COLO829 (cell line): ENCODE measurements at regions not wholly inside any gene's neighbourhood (a gene's known extent, or its start where the extent isn't known, plus 50 kb on each side); places are given as distances from the start of the nearest gene placed in this dataset.

Experiments used
- DNase-seq: peaks from one replicate; pipeline ENCODE4 v3.0.0; 2012; ENCODE audit warnings: low spot score

DNA sequence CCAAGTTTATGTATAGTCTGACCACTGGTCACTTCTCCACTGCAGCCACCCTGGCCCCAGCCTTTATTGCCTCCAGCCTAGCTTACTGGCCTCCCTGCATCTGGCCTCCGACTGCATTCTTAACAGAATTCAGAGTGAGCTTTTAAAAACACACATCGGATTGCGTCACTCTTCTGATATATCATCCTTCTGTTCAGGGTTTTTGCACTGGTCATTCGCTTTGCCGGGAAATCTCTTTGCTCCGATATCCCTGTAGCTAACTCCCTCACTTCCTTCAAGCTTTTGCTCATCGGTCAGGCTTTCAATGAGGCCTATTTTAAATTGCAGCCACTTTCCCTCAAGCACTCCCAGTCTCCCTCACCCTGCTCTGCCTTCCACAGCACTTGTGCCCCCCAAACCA, 101.6 kb upstream of the DLX2 start:
- DNase-seq, result no peak

DNA sequence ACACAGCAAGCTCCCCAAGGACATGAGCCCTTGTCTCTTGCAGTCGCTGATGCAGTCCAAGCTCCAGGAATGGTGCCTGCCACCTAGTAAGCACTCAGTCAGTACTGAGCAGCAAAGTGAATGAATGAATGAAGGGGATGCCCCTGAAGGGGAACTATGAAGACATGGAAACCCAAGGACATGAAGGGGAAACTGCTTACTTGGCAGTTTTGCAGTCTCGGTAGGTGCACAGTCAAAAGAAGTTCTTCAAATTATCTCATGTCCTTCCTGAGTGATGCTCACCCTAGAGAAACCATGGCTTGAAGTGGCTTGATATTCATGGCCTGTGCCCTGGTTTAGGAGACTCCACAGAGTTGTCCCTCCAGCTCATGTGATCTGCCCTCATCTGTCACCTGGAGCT, 102.1 kb upstream of the DLX2 start:
- DNase-seq, result no peak

DNA sequence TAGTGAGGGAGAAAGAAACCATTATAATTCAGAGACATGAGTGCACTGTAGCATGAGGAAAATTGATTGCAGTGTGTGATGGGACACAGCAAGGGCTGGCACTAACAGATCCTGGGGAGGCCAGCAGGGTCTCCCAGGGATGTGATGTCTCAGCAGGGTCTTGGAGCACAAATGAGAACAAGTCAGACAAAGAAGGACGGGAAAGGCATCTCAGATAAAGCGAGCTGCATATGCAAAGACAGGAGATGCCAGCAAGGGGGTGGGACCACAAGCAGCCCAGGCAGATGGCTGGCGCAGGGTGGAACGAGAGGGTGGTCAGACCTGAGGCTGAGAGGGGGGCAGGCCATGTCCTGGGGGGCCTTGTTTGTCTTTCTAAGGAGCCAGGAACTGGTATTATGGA, 102.6 kb upstream of the DLX2 start:
- DNase-seq, result no peak

DNA sequence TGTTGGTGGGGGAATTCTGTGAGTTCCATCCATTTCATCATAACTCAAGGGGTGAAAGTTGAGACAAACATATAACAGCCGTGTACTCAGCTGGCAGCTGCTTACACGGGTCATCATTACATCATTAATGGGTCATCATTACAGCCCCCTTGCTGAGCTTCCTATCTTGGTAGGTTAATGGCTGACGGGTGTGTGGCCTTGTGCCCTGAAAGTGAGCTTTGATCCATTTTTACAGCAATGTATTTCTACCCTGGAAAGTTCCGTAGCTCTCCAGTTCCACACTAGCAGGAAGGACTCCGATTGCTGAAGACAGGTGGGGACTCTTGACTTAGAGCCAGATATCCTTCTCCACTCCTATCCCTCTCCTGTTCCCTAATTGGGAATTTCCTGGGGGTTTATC, 105.2 kb upstream of the DLX2 start:
- DNase-seq, result no peak

DNA sequence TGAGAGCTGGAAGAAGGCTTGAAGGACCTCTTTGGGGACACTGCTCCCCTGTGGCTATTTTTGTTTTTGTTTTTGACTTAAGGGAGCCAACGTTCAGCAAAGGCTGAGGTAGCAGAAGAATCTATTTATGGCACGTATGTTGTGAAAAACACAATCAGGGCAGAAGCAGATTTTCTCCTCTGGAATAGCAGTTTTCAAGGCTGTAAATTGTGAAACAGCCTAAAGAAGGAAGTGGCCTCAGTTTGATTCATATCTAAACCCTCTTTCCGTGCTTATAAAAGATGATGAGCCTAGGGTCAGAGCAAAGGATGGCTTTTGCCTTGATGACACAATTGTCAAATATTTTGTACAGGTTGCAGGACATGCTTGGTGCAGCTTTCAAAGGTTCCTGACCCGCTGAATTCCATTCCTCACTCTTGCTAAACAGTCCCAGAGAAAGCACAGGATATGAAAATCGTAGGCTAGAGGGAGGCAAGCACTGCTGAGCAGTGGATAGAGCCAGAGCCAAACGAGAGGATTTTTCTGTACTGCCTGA, 106.2 kb upstream of the DLX2 start:
- DNase-seq, result no peak

DNA sequence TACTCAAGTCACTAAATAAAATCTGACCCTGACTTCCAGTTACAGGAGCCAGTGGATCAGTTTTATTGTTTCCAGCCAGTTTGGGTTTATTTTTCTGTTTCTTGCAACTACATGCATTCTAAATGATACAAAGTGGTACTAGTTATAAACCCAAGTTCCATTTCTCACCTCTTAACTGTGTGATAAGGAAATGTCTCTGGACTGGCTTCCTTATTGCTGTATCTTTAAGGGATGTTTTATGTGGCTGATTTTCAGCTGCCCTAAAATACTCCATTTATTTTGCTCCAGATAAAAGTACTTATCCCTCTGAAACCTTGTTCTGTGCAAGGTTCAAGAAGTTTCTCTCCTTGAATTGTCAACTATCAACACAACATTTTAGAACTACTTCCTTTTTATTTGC, 107.9 kb upstream of the DLX2 start:
- no peak for DNase-seq

DNA sequence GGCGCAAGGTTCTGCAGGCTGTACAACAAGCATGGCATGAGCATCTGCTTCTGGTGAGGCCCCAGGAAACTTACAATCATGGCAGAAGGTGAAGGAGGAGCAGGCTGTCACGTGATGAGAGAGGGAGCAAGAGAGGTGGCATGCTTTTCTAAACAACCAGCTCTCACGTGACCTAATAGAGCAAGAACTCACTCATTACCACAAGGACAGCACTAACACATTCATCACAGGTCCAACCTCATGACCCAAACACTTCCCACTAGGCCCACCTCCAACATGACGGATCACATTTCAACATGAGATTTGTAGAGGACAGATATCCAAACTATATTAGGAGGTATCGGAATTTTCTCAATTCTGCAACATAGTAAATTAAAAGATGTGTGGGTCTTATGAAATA, 108.8 kb upstream of the DLX2 start:
- no peak for DNase-seq

DNA sequence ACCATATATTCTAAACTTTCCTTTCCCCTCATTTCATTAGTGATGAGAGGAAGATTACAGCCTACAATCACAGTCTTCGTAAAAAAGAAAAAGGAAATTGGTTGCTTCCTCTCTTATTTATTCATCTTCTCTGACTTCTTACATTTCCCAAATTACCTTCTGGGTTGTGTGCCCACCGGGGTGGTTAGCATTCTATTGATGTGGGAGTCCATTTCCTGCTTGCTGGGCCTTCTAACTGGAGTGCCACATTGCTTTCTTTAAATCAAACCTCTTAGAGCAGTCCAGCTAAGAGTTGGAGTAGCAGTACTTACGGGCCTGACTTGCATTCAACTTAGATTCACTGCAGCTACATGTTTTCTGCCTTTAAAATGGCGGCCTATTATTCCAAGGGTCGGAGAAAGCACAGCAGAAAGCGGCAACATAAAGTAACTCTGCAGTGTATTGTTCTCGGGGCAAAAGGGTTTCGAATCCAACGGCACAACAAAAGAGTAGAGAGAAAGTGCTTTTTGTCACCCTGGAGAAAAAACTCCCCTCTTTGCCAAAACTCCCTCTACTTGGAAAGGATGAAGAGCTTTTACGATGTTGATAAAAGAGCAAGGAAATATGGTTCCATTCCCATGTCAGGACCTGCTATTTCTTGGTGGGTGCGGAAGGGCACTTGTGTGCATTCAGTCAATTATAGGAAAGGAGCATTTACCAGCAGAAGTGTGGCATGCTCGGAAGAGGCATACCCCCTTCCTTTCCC, 110.6 kb upstream of the DLX2 start:
- no peak for DNase-seq

DNA sequence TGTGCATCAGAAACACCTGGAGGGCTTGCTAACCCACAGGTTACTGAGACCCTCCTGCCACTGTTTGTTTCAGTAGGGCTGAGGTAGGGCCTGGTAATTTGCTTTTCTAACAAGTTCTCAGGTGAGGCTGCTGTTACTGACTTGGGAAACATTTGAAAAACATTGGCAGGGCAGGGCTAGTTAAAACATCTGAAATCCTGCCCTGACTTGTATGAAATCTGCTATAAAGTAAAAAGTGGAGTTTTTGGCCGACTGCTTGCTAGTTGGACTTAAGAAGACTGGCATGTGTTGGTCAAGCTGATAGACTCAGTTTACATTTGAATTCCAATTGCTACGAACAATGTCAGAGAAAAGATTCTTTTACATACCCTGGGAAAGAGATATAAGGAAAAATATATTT, 111.6 kb upstream of the DLX2 start:
- DNase-seq, result no peak

DNA sequence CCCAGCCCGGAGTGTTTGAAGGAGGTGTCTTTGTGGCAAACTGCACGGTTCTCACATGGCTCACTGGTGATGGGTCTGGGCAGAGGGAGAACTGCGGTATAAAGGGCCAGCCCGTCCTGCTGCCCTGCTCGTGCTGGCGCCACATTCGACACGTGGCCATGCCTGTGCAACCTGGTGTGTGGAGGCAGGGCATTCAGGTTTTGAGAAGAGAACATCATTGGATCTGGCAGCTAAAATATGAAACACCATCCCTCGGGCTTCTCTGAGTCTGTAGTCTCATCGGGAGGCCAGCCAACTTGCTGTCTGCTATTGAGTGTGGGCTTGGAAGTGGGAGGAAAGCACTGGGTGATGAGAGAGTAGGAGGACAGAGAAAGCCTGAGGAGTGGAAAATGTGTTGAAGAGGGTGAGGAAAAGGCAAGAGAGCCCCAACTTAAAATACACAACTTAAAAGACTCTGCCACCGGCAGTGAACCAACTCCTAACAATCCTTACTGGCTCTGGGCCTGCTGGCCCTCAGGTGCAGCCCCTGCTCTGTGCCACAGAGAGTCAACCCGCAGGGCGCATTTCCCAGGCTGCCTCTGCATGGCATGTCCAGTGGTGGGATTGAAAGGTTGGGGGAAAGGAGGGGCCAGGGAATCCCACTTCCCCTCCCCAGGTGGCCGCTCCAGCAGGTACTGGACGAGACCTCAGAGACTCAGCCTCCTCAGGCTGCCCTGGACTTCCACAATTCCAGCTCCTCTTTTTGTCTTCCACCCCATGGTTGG, 112.7 kb upstream of the DLX2 start:
- no peak for DNase-seq

DNA sequence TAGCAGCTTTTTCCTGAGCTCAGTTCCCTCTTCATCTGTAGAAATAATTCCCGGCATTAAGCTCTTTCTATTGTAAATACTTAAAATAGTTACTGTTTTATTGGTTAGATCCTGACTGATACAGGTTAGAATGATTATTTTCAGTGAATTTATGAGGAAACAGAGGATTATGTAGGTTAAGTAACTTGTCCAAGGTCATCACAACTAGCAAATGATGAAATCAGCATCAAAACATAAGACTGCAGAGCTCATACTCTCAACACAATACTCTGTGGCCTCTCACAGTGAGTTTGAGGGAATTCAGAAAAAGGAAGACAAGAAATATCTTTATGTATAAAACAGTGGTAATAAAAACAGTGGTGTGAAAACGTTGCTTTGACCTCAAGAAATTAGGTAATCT, 113.2 kb upstream of the DLX2 start:
- DNase-seq, result no peak

DNA sequence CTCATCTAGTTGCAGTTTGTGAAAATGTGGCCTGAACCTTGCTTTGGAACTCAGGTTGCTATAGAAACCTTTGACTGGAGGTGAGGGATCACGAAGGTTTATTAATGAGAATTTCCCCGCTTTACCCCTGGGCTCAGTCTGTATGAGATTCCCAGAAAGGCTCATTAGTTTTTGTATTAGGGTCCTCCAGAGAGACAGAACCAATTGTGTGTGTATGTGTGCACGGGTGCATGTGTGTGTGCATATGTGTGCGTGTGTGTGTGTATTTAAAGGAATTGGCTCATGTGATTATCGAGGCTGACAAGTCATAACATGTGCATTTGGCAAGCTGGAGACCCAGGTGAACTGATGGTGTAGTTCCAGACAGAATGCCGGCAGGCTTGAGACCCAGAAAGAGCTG, 113.8 kb upstream of the DLX2 start:
- DNase-seq, result no peak

DNA sequence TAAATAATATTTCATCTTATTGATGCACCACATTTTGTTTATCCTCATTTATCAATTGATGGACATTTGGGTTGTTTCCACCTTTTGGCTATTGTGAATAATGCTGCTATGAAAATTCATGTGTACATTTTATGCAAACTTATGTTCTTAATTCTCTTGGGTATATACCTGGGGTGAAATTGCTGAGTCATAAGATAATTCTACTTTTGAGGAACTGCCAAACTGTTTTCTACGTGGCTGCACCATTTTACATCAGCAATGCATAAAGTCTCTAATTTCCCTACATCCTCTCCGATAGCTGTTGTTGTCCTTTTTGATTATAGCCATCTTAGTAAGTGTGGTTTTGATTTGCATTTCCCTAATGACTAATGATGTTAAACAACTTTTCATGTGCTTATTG, 116.5 kb upstream of the DLX2 start:
- DNase-seq, result no peak

DNA sequence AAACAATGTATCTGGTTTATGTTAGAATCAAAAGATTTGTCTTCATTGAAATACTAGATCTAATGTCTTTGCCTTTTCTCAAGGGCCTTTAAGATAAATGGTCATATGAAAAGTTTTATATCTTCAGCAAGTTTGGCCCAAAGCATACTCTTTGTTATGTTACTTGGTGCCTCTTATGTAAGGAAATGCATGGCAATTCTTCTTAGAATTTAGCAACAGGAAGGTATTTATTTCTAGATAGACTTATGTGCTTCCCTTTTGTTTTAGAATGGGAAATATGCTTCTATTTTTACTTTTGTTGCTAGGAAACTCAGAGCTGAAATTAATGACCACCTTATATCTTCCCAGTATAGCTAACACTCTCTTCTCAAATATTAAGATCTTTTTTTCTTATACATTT, 117.4 kb upstream of the DLX2 start:
- DNase-seq, result no peak

DNA sequence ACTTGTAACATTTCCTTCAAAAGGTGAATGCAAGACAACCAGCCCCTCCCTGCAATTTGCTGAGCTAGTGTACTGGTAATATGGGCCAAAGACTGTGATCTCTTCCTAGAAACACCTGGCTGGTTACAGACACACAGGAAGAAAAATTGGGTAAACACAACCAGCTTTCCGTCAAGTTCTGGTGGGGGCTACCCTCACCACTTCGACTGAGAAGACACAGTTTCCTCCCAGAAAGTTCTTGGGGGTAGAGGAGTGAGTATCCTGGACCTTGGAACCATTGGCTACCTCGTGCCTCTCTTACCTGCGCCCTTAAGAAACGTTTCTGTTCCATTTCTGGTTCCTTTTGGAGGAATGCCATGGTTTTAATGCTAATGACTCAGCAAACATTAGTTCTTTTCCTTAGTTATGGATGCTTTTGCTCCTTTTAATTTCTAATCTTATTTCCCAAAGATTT, 120.9 kb upstream of the DLX2 start:
- no peak for DNase-seq

DNA sequence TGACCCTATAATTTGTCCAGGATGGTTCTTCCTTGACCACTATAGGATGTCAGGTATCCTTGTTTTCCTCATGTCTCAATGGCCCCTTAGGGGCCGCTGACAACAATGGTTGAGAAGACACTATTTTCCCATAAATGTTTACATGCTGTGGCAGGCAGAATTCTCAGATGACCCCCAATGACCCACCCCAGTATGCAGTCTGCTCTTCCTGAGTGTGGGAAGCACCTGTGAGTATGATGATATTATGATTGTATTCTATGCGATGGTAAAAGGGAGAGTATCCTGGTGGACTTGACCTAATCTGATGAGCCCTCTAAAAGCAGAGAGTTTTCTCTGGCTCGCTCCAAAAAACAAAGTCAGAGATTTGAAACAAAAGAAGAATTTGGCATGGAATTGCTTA, 123.1 kb upstream of the DLX2 start:
- DNase-seq, result no peak

DNA sequence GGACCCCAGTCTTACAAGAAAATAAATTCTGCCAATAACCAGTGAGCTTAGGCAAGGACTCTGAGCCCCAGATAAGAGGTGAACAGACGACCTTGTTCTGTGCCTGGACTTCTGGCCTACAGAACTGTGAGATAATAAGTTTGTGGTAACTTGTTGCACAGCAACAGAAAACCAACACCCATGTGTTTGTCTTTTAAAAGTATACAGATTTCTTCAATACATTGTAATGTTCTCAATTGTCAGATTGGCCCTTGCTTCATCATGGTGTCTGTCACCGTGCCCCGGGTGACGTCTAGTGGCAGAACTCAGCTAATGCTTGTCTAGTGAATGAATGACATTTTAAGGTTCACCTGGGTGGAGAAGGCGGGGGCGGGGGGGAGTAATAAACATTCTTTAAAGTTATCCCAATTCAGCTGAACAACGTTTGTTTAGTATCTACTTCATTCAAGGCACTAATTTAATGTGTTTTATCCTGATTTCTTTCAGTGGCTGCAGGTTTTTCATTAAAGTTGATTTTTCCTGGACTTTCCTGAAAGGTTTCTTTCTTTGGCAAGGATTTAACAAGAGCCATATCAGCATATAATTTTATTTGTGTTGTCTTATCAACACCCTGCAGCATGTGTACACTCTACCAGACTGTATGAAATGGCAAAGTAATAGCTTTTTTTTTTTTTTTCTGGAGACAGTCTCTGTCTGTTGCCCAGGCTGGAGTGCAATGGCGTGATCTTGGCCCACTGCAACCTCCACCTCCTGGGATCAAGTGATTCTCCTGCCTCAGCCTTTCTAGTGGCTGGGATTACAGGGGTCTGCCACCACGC, 123.8 kb upstream of the DLX2 start:
- DNase-seq, result no peak

DNA sequence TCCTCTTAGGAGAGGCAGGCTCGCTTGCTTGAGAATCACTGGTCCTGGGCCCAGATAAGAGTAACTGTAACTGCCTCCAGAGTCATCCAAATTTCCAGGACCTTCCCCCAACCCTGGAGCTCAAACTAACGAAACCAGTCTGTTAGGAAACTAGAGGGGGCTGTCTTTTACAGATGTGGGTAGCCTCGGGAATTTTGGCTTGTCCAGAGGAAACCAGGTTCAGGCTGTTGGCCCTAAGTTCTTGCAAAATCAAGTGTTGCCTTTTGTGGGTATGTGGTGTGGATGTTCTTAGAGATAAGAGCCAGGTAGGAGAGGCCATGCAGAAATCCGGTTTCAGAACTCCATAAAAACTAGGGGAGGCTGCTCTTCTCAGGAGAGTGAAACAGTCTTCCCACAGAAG, 125.0 kb upstream of the DLX2 start:
- DNase-seq, result no peak

DNA sequence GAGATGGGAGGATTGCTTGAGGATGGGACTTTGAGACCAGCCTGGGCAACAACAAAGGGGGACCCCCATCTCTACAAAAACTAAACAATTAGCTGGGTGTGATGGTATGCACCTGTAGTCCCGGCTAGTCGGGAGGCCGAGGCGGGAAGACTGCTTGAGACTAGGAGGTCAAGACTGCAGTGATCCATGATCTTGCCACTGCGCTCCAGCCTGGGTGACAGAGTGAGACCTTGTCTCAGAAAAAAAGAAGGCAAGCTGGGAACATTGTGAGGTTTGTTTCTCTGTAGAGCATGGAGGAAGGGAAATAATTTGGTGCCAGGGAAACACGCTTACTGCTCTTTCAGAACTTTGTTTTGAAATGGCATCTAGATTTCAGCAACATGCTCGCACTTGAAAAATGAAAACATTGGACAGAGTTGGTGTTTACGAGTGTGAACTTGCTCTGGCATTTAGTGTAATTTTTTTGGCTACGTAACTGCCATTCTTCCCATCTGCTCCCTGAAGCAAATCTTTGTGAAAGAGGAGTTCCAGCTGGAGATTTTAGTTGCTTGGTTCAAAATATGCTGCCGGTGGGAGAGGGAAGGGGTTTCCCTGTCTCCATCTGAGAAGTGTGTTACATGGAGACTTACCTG, 125.6 kb upstream of the DLX2 start:
- no peak for DNase-seq

DNA sequence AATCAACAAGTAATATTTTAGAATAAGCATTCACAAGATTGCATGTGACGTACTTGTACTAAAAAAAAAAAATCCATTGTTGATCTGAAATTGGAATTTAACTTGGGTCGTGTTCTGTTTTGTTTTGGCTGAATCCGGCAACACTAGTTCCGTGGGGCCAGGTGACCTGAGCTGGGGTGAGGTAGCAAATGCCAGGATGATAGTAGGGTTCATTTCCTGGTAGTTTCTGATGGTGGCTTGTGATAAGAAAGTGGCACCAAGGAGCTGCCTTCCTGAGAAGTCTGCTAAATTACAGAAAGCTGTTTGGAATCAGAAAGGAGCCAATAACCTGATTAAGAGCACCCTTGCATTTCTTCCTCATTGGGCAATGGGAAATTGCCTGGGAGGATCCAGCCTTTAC, 126.4 kb upstream of the DLX2 start:
- DNase-seq, result no peak

DNA sequence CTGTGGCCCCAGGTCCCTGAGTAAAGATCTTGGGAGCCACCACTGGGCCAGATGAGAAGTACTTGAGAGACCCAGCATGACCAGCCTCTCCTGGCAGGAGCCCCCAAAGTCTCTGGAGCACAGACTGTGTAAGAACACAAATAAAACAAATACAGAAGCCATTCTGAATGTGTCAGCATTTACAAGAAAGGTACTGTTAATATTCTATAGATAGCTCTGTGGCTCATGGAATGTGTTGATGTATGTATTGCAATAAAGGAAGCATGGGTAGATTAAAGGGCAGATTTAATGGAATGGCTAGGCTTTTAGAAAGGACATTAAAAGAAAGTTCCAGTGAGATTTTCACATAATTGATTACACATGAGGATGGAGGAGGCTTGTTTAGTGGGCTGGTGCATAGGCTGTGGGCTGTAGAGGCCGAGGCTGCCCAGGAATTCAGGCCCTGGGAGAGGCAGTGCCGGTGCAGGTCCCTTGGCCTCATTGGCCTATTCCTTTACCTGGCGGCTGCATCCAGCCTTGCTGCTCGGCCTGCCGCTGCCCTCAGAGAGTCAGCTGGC, 127.7 kb upstream of the DLX2 start:
- DNase-seq, result no peak

DNA sequence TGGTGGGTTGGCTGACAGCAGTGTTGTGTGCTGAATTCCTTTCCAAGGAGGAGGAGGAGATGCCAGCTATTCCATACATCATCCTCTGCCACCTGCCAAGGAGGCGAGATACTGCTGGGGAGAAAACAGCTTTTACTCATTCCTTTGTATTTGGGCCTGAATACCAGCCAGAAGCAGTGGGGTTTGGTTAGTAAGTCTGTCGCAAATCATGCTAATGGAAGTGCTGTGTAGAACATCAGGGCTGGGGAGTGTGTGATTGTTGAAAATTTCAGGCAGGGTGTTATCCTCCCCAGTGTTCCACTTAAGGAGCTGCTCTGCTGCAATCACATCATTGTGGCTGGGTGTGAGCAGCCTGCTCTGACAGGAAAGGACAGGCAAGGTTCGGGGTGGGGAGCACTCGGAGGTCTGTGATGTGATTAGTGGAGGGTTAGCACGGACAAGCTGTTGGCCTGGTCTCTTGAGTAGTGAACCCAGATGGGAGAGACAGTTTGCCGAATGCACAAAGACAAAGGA, 128.2 kb upstream of the DLX2 start:
- DNase-seq, result no peak
